HG02763 (cell line): ENCODE measurements at regions not wholly inside any gene's neighbourhood (a gene's known extent, or its start where the extent isn't known, plus 50 kb on each side); places are given as distances from the start of the nearest gene placed in this dataset.

Source experiments
- ATAC-seq: cut with Tn5 transposase; IDR thresholded peaks from one replicate; pipeline ENCODE4 v1.9.1; 2021; ENCODE audit warnings: mild to moderate bottlenecking, moderate library complexity; ENCODE audit not compliant: unreplicated experiment

- ATAC-seq: no peak
Observed at GRCh38 chr4:53920883-53921282, 143.5 kb downstream of the CHIC2 start.

- ATAC-seq: no peak
Observed at GRCh38 chr4:53920116-53920515, 144.3 kb downstream of the CHIC2 start.

GRCh38 chr4:53919535-53919934, 144.9 kb downstream of the CHIC2 start:
- no peak for ATAC-seq

GRCh38 chr4:53917729-53918128, 146.7 kb downstream of the CHIC2 start:
- ATAC-seq: no peak

GRCh38 chr4:53916431-53916889, 147.9 kb downstream of the CHIC2 start:
- no peak for ATAC-seq

- no peak for ATAC-seq
Observed at GRCh38 chr4:53914313-53915016, 149.9 kb downstream of the CHIC2 start.

GRCh38 chr4:53913771-53914170, 150.6 kb downstream of the CHIC2 start:
- ATAC-seq: no peak

- no peak for ATAC-seq
Observed at GRCh38 chr4:53912766-53913497, 151.5 kb downstream of the CHIC2 start.

- ATAC-seq: no peak
Observed at GRCh38 chr4:53908661-53909078, 155.7 kb downstream of the CHIC2 start.

GRCh38 chr4:53907772-53908171, 156.6 kb downstream of the CHIC2 start:
- no peak for ATAC-seq

GRCh38 chr4:53906606-53907190, 157.7 kb downstream of the CHIC2 start:
- no peak for ATAC-seq

GRCh38 chr4:53905941-53906377, 158.4 kb downstream of the CHIC2 start:
- no peak for ATAC-seq

GRCh38 chr4:53905276-53905940, 159.0 kb downstream of the CHIC2 start:
- no peak for ATAC-seq

- no peak for ATAC-seq
Observed at GRCh38 chr4:53902786-53903185, 161.6 kb downstream of the CHIC2 start.

GRCh38 chr4:53900271-53900649, 164.1 kb downstream of the CHIC2 start:
- ATAC-seq: no peak

GRCh38 chr4:53899586-53900270, 164.7 kb downstream of the CHIC2 start:
- no peak for ATAC-seq

GRCh38 chr4:53895137-53895536, 169.3 kb downstream of the CHIC2 start:
- no peak for ATAC-seq

- ATAC-seq: no peak
Observed at GRCh38 chr4:53890461-53890860, 173.9 kb downstream of the CHIC2 start.

- no peak for ATAC-seq
Observed at GRCh38 chr4:53889326-53890055, 174.9 kb downstream of the CHIC2 start.

GRCh38 chr4:53886090-53886489, 178.3 kb downstream of the CHIC2 start:
- no peak for ATAC-seq
